ENCODE measurements at regions not wholly inside any gene's neighbourhood (a gene's known extent, or its start where the extent isn't known, plus 50 kb on each side); places are given as distances from the start of the nearest gene placed in this dataset.

DNA sequence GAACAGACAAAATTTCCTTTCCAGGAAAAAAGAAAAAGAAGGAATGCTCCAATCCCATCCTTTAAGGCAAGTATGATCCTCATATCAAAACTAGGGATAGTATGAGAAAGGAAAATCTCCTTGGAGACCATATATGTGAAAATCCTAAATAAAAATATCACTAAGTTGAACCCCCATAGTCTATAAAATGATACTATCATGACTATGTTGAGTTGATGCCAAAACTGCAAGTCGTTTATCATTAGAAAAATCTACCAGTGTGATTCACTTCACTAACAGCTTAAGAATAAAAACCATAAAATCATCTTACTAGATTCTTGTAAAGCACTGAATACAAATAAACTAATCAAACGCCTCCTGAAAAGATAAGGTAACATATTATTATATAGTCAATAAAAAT is 76.6 kb upstream of the STXBP5 start:
- H3K4me3 ChIP-seq (ENCODE audit: low read depth, low read length), result no peak overlapping the region
- TF ChIP-seq, protein P1, sequence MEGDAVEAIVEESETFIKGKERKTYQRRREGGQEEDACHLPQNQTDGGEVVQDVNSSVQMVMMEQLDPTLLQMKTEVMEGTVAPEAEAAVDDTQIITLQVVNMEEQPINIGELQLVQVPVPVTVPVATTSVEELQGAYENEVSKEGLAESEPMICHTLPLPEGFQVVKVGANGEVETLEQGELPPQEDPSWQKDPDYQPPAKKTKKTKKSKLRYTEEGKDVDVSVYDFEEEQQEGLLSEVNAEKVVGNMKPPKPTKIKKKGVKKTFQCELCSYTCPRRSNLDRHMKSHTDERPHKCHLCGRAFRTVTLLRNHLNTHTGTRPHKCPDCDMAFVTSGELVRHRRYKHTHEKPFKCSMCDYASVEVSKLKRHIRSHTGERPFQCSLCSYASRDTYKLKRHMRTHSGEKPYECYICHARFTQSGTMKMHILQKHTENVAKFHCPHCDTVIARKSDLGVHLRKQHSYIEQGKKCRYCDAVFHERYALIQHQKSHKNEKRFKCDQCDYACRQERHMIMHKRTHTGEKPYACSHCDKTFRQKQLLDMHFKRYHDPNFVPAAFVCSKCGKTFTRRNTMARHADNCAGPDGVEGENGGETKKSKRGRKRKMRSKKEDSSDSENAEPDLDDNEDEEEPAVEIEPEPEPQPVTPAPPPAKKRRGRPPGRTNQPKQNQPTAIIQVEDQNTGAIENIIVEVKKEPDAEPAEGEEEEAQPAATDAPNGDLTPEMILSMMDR (IDR thresholded peaks at IDR 0.05; ENCODE audit: low read depth, low read length), result no peak

DNA sequence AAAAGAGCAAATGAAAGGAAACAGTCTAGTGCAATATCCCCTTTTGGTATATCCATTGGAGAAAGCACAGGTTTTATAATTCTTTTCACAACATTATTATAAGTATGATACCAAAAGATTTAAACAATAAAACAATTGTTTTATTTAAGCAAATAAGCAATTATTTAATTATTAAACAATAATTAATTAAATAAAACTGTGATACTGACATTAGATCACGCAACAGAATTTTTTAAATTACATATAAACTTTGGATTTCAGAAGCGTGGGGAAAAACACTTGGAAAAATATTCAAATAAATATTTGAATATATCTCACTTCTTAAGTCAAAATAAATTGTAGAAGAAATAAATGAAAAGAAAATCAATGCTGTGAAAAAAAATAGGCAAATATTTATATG is 76.2 kb upstream of the STXBP5 start:
- TF ChIP-seq, protein P1 (IDR thresholded peaks at IDR 0.05; ENCODE audit: low read depth, low read length), result no peak
- no peak overlapping the region for H3K4me3 ChIP-seq (ENCODE audit: low read depth, low read length)

DNA sequence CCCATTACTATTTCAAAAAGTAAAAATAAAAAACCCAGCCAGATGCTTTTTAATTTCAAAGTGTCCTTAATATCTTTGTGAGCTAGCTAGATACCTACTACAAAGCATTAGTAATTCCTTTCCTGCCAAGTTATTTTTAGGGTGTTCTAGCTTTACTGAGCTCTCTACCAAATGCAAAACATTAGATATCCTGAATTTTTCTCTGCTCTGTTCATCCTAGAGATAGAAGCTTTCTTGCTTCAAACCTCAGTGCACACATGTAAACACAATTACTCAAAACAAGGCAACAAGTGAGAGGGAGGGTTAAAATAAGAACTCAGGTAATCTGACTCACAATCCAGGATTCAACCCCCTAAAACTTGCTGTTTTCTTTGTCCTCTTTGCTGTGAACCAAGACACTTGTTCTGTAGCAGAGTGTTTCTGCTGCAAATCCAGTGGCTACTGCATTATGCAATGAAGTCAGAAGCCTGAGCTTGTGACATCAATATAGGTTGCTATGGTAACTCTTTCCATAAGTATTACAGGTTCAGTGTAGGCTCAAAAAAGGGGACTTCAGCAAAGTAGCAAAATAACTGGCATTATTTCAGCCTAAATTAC is 72.6 kb upstream of the STXBP5 start:
- TF ChIP-seq, protein P1 (IDR thresholded peaks at IDR 0.05; ENCODE audit: low read depth, low read length), result no peak
- no peak overlapping the region for H3K4me3 ChIP-seq (ENCODE audit: low read depth, low read length)

DNA sequence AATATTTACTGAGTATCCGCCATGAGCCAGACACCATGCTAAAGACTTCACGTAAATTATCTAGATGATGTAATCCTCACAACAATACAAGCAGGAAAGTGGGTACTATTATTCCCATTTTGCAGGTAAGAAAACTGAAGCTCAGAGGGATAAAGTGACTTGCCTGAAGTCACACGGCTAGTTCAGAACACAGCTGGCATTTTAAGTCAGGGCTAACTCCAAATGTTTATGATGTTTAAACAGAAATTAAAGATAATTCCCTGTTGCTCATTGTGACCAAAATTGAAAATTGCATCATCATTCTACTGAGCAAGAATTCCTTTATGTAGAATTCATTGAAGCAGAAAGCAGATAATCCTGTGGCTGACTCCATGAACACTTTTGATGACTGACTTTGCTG is 71.3 kb upstream of the STXBP5 start:
- TF ChIP-seq, protein P1 (IDR thresholded peaks at IDR 0.05; ENCODE audit: low read depth, low read length), result no peak
- H3K4me3 ChIP-seq (ENCODE audit: low read depth, low read length), result no peak overlapping the region

DNA sequence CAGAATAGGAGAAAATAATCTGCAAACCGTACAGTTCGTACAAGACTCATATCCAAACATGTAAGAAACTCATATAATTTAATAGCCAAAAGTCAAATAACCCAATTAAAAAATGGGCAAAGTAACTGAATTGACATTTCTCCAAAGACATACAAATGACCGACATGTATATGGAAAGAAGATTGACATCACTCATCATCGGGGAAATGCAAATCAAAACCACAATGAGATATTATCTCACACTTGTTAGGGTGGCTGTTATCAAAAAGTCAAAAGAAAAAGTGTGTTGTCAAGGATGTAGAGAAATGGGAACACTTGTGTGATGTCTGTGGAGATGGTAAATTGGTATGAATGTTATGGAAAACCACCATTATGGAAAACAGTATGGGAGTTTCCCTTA is 70.5 kb upstream of the STXBP5 start:
- TF ChIP-seq, protein P1 (IDR thresholded peaks at IDR 0.05; ENCODE audit: low read depth, low read length), result no peak
- H3K4me3 ChIP-seq (ENCODE audit: low read depth, low read length), result no peak overlapping the region

DNA sequence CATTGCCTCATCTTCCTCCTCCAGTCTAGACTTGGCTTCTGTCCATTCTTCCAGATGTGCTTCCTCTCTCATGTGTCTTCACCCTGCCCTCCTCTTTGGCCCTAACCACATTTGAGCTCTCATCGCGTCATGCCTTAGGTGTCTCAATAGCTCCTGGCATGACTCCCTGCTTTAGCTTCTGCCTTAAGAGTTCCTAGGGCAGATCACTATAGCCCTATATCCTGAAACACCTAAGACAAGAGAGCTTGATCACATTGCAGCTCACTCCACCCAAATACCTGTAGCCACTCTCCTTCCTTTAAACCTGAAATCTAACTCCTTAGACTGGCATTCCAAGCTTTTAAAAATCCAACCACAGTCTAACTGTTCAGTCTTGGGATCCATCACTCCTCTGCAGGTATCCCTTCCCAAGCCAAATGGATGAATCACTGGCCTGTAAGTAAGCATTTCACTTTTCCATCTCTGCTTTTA is 69.0 kb upstream of the STXBP5 start:
- H3K4me3 ChIP-seq (ENCODE audit: low read depth, low read length), result no peak overlapping the region
- TF ChIP-seq, protein P1 (IDR thresholded peaks at IDR 0.05; ENCODE audit: low read depth, low read length), result no peak

DNA sequence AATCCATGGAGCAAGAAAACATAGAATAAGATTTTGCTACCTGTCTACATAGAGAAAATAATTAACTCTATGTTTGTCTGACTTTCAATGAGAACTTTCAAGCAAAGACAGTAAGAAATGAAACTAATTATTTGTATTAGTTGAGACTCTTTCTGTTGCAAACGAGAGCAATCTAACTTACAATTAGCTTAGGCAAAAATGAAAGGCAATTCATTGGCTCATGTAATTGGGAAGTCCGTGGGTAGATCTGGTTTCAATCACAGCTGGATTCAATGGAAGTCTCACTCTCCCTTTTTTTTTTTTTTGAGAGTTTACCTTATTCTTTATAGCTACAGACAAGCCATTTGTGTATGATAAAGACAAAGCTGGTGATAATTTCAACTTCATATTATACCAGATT is 68.2 kb upstream of the STXBP5 start:
- TF ChIP-seq, protein P1 (IDR thresholded peaks at IDR 0.05; ENCODE audit: low read depth, low read length), result no peak

More for the DNA sequence above, 68.2 kb upstream of the STXBP5 start:
- H3K4me3 ChIP-seq (ENCODE audit: low read depth, low read length), result no peak overlapping the region

Measured in WI38 (cell line).